NCI-H1436 (cell line): ENCODE measurements at regions not wholly inside any gene's neighbourhood (a gene's known extent, or its start where the extent isn't known, plus 50 kb on each side); places are given as distances from the start of the nearest gene placed in this dataset.

Experiments used
- DNase-seq: peaks from one replicate; lab custom pipeline; 2025; lab: John Stamatoyannopoulos, UW

GRCh38 chr11:109804911-109805310 lies 288.3 kb upstream of the ZC3H12C start:
- no peak for DNase-seq

DNA sequence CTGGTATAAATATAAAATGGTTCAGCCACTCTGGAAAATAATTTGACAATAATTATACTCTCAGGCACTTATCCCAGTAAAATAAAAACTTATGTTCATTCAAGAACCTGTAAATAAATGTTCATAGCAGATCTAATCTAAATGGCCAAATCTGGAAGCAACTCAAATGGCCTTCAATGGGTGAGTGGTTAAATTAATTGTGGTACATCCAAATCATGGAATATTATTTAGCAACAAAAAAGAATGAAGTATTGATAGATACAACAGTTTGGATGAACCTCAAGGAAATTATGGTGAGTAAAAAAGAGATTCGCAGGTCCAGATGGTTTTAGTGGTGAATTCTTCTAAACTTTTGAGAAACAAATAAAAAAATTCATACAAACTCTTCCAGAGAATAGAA lies 287.0 kb upstream of the ZC3H12C start:
- no peak for DNase-seq

DNA sequence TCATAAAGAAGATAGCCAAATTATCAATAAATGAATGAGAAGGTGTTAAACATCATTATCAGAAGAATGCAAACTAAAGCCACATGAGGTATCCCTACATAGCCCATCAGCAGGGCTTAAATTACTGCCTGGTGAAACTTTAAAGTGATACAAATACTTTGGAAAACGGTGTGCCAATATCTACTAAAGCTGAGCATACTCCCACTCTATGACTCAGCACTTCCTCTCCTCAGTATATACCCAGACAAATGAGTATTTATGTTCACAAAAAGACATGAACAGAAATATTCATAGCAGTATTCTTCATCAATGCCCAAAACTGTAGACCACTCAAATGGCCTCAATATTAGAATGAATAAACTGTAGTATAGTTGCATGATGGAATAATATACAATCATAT lies 284.6 kb upstream of the ZC3H12C start:
- DNase-seq: no peak

DNA sequence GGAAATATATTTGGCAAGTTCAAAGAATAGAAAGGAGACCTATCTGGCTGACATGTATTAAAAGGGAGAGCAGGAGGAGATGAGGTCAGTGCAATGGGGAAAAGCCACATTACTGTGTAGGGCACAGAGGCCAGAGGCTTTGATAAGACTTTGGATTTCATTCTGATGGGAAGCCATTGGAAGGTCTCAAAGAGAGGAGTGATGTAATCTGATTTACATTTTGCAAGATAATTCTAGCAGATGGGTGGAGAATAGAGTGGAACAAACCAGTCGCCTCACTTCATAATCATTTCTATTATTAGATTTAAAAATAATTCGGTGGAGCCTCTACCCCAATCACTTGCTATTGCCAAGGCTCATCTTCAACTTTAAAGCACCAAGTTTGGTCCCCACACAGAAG lies 278.4 kb upstream of the ZC3H12C start:
- no peak for DNase-seq

GRCh38 chr11:109815500-109816150 lies 277.6 kb upstream of the ZC3H12C start:
- DNase-seq: no peak

DNA sequence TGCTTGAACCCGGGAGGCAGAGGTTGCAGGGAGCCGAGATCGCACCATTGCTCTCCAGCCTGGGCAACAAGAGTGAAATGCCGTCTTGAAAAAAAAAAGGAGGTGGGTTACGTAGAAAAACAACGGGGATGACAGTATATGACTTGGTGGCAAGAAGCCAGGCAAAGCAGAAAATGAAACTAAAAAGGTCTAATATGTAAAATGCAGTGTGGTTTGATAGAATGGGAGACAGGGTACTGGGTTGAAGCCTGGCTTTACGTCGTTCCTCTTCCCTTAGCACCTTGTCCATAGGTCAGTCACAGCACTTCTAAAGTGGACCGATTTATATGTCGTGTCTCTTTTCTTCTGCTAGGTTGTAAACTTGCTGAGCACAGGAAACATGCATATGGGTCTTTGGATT lies 274.9 kb upstream of the ZC3H12C start:
- DNase-seq: no peak

- no peak for DNase-seq
Observed at GRCh38 chr11:109819410-109819809, 273.8 kb upstream of the ZC3H12C start.

DNA sequence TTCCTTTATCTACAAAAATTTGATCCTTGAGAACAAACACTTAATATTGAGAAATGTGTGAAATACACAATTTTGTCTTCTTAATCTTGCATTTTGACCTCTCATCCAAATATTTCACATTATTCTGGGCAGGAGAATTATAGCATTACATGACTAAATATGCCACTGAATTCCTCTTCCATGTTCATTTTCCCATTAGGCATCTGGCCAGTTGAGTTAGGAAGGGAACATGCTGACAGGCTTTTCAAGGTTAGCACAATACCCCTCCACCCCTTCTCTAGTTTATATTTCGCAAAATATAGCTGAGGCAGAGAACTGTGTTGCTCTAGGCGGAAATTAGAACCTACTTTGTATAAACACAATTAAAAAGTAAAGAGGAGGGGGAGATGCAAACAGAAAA lies 271.7 kb upstream of the ZC3H12C start:
- no peak for DNase-seq

DNA sequence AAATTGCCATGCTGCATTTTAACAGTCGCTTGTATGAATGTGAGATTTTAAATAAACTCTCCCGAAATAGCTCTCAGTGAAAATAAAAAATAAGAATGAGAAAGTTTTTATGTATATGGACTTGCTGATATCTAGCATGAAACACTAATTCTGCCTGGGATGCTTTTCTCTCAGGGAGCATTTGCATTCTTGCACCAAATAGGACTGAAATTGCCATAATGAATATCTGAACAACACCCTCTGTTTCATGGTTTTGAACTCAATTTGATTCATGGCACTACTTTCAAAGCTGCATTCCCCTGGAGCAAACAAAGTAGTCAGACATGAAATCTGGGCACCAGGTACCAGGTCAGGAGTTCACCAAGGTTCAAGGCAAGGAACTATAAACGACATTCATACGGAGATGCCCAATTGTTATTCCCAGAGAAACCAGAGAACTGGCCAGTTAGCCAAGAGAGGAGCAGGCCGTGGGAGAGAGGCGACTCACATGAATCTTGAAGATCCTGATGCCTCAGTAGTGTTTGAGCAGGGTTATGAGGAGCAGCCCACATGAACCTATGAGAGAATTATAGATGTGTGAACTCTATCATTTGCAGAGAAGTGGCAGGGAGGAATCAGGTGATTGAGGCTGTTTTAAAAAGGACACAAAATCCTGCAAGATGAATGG lies 270.6 kb upstream of the ZC3H12C start:
- DNase-seq: no peak

- no peak for DNase-seq
Observed at GRCh38 chr11:109828387-109828786, 264.8 kb upstream of the ZC3H12C start.

- no peak for DNase-seq
Observed at GRCh38 chr11:109838026-109838425, 255.2 kb upstream of the ZC3H12C start.

DNA sequence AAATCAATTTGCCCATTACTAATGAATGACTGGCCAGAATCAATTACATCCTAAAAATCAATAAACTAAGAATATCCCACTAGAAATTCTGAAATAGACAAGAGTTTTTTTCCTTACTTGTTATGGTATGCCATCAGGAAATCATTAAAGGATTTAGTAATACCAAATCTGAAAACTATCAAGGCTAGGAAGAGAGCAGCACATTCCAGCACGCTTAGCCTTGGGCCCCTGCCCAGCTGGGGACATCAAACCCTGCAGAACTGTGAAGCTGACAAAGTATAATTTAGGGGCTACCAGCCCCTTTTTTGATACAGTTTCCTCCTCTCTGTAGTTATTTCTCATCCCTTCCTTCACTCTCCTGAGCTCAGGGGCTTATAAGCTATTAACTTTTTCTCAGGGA lies 247.8 kb upstream of the ZC3H12C start:
- no peak for DNase-seq

DNA sequence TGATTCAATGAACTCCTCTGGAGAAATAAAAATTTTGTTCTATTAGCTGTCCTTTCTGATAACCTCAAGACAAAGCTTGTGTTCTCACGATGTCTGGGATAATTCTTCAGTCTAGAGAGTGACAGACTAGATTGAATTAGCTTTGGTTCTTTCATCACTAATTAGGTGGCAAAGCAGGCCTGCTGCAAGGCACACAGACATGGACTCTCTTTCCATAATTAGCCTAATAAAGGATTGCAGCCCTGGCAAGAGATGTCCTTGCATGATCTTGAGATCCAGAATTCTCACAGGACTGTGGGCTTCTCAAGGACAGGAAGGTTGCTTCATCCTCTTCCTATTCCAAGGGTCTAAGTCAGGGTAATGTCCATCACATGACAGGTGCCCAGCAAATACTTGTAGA lies 245.6 kb upstream of the ZC3H12C start:
- no peak for DNase-seq

GRCh38 chr11:109849051-109849450 lies 244.1 kb upstream of the ZC3H12C start:
- no peak for DNase-seq

GRCh38 chr11:109849946-109850345 lies 243.2 kb upstream of the ZC3H12C start:
- DNase-seq: no peak

- DNase-seq: no peak
Observed at GRCh38 chr11:109851780-109852390, 241.3 kb upstream of the ZC3H12C start.

- DNase-seq: peak; percentile 11
Observed at GRCh38 chr11:109853156-109853776, 239.9 kb upstream of the ZC3H12C start.

DNA sequence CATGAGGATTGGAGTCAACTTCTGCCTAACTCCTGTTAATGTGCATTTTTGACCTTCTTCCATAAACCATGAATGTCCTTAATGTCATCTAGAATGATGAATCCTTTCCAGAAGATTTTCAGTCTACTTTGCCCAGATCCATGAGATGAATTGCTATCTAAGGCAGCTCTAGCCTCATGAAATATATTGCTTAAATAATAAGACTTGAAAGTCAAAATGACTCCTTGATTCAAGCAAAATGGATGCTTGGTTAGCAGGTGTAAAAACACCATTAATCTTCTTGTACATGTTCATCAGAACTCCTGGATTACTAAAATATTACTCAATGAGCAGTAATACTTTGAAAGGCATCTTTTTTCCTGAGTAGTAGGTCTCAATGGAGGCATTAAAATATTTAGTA lies 238.5 kb upstream of the ZC3H12C start:
- no peak for DNase-seq

GRCh38 chr11:109856928-109857327 lies 236.3 kb upstream of the ZC3H12C start:
- no peak for DNase-seq

- DNase-seq: no peak
Observed at GRCh38 chr11:109857637-109858036, 235.6 kb upstream of the ZC3H12C start.

DNA sequence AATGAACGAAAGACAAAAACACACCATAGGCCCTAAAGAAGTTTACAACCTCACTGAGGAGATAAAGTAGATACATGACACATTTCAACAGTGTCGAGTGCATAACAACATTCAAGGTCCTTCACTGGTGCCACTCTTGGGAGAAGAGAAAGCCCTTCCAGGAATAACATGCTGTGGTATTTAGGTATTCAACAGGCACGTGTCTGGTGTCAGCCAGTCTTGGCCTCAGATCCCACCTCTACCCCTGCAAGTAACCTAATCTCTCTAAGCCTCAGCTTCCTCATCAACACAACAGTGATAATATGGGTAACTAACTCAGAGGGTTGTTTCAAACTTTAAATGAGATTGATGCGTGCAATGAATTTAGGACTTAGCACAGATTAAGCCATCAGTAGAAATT lies 235.0 kb upstream of the ZC3H12C start:
- DNase-seq: no peak

DNA sequence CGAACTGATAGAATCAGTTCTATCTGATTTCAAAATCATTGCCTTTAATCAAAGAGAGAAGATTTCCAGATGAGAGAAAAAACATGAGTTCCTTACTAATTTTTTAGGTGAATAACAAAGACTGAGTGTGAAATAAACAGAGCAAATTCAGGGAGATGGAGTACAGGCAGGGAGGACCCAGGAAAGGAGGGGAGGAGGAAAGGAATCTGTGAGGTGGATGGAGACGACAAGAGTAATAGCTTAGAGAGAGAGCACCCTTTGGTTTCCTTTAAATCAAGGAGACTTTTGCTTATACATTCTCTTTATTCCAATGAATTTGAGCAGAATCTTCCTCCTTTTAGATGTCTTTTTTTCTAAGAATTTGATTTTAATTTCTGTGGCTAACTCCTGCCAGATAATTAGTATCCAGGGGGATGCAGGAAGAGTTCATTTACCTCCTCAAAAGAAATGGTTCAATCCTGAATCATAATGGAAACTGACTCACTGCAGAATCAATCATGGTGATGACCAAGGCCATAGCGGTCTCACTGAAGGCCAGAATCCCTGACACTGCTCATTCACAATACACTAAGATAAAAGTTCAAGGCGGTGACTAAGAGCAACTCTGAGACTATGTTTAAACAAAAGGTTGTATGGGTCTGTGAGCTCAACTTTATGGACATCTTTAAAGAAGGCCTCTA lies 234.0 kb upstream of the ZC3H12C start:
- no peak for DNase-seq

- DNase-seq: no peak
Observed at GRCh38 chr11:109862835-109863234, 230.4 kb upstream of the ZC3H12C start.
